HG03095 (cell line): ENCODE measurements at regions not wholly inside any gene's neighbourhood (a gene's known extent, or its start where the extent isn't known, plus 50 kb on each side); places are given as distances from the start of the nearest gene placed in this dataset.
"Not testable (repeated sequence)": the region's sequence is repeated elsewhere in the genome, so short reads cannot be mapped to it uniquely, and the experiment has no call there.

Experiments used
- ATAC-seq: cut with Tn5 transposase; IDR thresholded peaks from one replicate; pipeline ENCODE4 v1.9.1; 2021; ENCODE audit warnings: moderate library complexity; ENCODE audit not compliant: unreplicated experiment

- no peak for ATAC-seq
These were observed 99.6 kb upstream of the CDC42BPA start for GRCh38 chr1:227417756-227418480.

GRCh38 chr1:227416156-227416830 lies 98.0 kb upstream of the CDC42BPA start:
- ATAC-seq = no peak

DNA sequence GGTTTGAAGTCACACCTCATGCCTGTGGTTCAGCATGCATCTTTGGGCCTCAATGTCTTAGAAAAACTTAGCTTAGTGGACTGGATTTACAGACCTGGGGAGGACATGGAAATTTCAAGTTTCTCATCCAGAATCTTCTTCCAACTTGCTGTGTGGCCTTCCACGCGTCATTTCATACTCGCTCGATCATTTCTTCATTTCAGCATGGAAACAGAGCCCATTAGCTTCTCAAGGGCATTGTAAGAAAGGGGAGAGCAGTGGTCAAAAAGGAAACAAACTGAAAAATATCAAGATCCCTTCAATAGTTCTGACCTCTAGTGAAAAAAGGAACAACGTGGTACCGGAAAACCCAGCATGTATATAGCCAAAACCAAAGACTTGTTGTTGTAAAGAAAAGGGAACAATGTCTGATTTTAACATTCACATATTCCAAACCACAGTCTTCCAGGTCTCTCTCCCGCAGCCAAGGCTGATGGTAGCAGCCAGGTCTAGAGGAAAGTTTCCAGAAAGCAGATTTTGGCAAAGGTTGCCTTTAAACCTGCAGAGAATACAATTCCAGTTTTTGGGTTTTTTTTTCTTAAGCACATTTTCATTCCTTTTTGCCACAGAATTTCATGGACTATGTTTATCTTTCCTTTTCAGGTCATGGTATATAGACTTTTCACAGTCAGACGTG lies 97.0 kb upstream of the CDC42BPA start:
- no peak for ATAC-seq

DNA sequence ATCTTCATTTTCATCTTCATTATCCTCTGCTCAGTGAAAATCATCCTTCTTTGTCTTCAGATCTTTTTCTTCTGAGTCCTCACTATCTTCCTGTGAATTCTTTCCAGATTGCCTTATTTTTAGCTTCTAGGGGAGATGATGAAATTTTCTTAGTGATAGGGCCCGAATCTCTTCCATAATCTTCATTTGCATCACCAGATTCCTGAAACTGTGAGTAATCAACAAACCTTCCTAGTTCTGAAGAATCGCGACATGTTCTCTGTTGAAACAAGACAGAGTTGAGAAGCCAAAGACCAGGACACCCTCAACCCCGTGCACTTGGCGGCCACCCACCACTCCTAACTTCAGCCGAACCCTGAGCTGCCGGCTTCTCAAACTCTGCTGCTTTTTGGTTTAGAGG lies 92.8 kb upstream of the CDC42BPA start:
- ATAC-seq = no peak

DNA sequence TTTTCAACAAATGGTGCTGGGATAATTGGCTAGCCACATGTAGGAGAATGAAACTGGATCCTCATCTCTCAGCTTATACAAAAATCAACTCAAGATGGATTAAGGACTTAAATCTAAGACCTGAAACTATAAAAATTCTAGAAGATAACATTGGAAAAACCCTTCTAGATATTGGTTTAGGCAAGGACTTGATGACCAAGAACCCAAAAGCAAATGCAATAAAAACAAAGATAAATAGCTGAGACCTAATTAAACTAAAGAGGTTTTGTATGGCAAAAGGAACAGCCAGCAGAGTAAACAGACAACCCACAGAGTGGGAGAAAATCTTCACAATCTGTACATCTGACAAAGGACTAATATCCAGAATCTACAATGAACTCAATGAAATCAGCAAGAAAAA lies 88.0 kb upstream of the CDC42BPA start:
- ATAC-seq = not testable (repeated sequence)

DNA sequence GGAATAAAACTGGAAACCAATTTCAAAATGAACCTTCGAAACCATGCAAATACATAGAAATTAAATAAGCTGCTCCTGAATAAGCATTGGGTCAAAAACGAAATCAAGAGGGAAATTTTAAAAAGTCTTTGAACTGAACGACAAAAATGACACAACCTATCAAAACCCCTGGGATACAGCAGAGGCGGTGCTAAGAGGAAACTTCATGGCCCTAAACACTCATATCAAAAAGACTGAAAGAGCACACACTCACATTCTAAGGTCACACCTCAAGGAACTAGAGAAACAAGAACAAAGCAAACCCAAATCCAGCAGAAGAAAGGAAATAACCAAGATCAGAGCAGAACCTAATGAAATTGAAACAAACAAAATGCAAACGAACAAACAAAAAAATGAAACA lies 85.2 kb upstream of the CDC42BPA start:
- no peak for ATAC-seq

DNA sequence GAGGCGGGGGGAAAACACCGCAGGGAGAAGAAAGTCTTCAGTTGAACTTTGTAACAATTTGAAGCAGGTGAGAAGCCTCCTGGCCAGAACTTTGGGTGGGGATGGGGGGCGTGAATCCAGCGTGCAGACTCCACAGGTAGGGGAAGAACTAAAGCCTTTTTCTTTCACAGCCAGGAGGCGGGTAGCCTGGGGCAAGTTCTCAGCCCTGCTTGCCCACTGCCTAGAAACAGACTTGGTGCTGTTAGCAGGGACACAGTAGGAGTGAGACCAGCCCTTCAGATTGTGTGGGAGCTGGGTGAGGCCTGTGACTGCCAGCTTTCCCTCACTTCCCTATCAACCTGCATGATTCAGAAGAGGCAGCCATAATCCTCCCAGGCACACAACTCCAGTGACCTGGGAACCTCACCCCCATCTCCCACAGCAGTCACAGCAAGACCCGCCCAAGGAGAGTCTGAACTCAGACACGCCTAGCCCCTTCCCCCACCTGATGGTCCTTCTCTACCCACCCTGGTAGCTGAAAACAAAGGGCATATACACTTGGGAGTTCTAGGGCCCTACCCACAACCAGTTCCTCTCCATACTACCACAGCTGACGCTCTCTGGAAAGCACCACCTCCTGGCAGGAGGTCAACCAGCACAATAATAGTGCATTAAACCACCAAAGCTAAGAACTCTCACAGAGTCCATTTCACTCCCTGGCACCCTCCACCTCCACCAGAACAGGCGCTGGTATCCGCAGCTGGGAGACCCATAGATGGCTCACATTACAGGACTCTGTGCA lies 83.5 kb upstream of the CDC42BPA start:
- ATAC-seq = no peak

GRCh38 chr1:227399152-227399730 lies 80.9 kb upstream of the CDC42BPA start:
- ATAC-seq = no peak

- ATAC-seq = no peak
These were observed 79.2 kb upstream of the CDC42BPA start for GRCh38 chr1:227397354-227397978.

DNA sequence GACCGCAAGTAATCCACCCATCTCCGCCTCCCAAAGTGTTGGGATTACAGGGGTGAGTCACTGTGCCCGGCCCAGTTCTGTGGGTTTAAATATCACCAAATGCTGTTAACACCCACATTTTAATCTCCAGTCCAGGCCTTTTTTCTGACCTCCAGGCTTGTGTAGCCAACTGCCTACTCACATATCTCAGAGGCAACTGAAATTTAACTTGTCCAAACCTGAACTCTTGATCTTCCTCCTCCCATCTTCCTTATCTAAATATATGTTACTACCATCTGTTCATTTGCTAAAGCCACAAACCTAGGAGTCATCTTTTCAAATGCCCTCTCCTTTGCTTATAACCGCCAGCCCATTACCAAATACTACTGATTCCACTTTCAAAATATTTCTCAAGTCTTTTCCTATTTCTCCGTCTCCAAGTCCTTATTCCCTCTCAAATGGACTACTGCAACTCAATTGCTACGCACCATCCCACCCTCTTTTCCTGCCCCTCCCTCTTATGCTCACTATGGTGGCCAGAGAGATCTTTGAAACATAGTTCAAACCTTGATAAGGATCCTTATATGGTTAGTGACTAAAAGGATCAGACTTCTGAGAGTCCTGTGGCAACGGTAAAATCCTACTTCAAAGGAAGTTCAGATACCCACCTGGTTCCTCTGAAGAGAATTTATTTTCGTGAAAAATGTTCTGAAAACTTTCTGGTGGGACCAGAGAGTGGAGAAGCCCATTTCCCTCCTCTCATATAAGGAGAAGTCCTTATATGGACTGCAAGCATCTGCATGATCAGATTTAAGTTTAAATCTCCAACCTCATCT lies 78.5 kb upstream of the CDC42BPA start:
- no peak for ATAC-seq

GRCh38 chr1:227395426-227396028 lies 77.2 kb upstream of the CDC42BPA start:
- no peak for ATAC-seq

- ATAC-seq = no peak
These were observed 74.9 kb upstream of the CDC42BPA start for GRCh38 chr1:227392984-227393764.

DNA sequence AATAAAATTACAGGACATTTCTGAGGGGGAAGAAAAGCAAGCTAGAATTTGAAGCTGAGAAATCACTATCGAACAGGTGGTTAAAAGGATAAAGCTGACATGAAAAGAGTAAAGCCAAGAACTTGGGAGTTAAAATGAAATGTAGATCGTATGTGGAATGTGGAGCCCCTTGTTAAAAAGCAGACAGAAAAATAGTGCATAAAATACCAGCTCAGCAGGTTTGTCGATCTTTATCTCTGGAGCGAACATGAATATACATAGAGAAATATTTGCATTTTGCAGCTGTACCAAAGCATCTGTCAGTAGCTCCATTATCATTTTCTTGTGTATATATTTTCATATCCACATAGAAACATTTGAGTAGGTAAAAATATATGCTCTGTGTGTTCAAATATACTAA lies 73.6 kb upstream of the CDC42BPA start:
- ATAC-seq = no peak

DNA sequence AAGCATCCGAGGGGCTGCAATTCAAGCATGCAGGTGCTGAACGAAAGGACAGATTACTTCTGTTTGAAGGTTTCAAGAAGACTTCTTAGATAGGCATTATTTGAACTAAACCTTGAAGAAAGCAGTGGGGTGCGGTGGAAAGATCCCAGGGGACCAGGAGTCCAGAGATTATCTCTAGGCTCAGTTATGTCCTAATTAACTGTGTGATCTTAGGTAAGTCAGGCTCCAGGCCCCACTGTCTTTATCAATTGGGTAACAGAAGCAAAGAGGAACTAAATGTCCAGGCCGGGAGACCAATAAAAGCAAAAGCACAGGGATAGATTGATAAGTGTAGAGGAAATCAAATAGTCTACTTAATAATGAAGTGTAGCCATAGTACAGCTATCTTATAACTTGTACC lies 72.9 kb upstream of the CDC42BPA start:
- no peak for ATAC-seq

GRCh38 chr1:227390525-227390924 lies 72.2 kb upstream of the CDC42BPA start:
- no peak for ATAC-seq

DNA sequence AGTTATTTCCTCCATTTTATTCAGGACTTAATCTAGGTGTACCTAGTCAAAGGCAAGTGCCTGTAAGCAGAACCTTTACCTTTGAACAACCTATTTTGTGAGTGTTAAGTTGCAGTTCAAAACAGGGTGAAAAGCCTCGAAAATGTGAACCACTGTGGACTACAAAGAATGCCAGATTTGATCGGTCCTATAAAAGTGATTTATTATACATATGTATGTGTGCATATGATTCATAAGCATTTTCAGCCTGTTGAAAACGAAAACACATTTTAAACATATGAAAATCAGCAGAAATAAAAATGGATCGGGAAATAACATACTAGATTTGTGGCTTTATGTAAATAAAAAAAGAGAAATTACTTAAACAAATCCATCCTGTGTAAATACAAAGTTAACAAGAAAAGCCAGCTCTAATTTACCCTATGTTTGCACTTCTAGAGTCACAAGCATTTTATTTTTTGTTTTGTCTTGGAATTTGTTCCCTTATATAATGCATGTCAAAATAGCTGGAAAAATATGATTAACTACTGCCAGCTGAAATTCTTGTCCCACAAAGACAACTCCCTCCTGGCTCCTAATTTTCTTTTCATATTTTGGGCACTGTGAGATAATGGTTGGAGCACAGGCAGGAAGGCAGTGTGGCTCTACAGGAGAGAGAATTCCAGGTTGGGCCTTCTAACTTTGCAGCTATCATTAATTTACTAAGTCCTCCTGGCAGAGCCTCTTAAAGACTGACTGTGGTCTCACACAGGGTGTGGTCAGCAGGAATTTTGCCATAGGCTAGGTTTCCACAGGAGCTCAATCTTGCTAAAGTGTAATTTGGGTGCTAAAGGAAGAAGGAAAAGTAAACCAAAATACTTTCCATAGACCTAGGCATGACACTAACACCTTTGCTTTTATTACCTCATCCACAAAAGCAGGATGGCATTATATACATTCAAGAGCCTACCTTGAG lies 70.2 kb upstream of the CDC42BPA start:
- ATAC-seq = no peak

DNA sequence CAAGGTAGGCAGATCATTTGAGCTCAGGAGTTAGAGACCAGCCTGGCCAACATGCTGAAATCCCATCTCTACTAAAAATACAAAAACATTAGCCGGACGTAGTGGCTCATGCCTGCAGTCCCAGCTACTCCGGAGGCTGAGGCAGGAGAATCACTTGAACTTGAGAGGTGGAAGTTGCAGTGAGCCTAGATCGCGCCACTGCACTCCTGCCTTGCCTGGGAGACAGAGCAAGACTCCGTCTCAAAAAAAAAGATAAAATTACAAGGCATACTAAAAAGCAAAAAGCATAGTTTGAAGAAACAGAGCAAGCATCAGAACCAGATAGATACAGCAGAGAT lies 61.2 kb upstream of the CDC42BPA start:
- no peak for ATAC-seq
